Cardiac fibroblast (primary cell): ENCODE measurements at regions not wholly inside any gene's neighbourhood (a gene's known extent, or its start where the extent isn't known, plus 50 kb on each side); places are given as distances from the start of the nearest gene placed in this dataset.

ENCODE experiments used
- DNase-seq, 2 donors: peaks; one replicate each; pipeline versions ENCODE4 v3.0.0 to v3.0.0-alpha.2; 2010; ENCODE audit warnings: low read depth in 2 of 2
- H3K4me3 ChIP-seq, 2 donors: replicated peaks in 1 of 2; 1 replicate in 1 of 2; 2 replicates in 1 of 2; pipeline ENCODE4 v1.5.1; 2011; ENCODE audit warnings: low read depth in 2 of 2, low read length in 2 of 2, mild to moderate bottlenecking in 2 of 2, moderate library complexity in 1 of 2
- TF ChIP-seq, protein P1 (sequence below): IDR thresholded peaks from one replicate; pipeline ENCODE4 v1.5.1; 2011; ENCODE audit warnings: low read depth, mild to moderate bottlenecking, low read length, inconsistent platforms

DNA sequence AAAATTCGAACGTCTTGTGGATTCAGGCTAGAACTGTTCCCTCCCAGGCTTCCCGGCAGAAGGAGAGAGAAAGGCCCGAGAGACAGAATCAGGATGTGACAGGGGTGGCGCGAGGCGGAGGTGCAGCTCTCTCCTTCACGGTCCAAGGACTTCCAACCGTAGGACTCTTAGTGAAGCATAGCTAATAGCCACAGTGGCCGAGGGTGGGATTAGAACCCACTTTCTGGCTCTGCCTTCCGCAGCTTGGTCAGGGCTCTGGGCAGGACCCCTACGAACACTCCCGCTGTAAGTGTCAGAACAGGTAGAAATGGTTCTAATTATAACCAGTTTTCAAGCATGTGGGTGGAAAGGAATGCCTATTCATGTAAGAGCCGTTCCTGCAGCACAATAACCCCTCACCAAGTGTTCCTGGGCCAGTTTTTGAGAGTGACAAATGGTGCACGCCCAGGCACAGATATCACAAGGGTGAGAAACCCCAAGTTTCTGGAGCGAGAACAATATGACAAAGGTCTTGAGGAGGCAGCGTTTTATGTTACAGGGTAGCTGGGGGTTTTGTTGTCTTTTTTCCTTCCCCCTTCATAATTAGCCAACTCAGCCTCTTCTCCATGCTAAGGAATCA lies 86.4 kb downstream of the SYF2 start:
- TF ChIP-seq, protein P1, sequence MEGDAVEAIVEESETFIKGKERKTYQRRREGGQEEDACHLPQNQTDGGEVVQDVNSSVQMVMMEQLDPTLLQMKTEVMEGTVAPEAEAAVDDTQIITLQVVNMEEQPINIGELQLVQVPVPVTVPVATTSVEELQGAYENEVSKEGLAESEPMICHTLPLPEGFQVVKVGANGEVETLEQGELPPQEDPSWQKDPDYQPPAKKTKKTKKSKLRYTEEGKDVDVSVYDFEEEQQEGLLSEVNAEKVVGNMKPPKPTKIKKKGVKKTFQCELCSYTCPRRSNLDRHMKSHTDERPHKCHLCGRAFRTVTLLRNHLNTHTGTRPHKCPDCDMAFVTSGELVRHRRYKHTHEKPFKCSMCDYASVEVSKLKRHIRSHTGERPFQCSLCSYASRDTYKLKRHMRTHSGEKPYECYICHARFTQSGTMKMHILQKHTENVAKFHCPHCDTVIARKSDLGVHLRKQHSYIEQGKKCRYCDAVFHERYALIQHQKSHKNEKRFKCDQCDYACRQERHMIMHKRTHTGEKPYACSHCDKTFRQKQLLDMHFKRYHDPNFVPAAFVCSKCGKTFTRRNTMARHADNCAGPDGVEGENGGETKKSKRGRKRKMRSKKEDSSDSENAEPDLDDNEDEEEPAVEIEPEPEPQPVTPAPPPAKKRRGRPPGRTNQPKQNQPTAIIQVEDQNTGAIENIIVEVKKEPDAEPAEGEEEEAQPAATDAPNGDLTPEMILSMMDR: no peak
- no peak overlapping the region for H3K4me3 ChIP-seq
- no peak for DNase-seq

DNA sequence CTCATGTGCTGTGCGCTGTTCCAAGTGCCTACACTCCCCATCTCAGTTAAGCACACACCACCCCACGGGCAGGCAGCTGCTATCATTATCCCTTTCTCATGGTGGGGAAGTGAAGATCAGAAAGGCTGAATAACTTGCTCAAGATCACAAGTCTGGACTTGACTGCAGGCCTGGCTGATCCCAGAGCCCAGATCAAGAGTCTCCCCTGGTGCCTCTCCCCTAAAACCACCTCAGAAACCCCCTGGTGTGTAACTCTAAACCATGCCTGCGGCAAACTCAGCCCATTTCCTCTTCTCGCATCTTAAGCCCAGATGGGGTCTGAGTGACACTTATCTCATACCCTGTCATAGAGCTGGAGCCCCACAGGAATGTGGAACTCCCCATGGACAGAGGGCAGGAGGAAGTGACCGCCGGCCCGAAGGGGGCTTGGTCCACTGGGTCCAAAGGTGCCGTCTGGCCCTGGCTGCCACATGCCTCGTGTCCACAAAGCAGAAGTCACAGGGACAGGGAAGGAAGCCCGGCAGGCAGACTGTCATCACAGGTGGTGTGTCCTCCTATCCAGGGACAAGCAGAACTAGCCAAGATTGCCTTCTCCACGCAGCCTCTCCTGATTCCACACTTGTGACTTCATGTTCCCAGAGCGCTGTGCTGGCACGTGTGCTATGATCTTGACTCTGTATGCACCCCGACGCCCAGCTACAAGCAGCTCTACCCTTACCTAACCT lies 92.1 kb downstream of the SYF2 start:
- DNase-seq: no peak
- H3K4me3 ChIP-seq: no peak overlapping the region
- TF ChIP-seq, protein P1: no peak

DNA sequence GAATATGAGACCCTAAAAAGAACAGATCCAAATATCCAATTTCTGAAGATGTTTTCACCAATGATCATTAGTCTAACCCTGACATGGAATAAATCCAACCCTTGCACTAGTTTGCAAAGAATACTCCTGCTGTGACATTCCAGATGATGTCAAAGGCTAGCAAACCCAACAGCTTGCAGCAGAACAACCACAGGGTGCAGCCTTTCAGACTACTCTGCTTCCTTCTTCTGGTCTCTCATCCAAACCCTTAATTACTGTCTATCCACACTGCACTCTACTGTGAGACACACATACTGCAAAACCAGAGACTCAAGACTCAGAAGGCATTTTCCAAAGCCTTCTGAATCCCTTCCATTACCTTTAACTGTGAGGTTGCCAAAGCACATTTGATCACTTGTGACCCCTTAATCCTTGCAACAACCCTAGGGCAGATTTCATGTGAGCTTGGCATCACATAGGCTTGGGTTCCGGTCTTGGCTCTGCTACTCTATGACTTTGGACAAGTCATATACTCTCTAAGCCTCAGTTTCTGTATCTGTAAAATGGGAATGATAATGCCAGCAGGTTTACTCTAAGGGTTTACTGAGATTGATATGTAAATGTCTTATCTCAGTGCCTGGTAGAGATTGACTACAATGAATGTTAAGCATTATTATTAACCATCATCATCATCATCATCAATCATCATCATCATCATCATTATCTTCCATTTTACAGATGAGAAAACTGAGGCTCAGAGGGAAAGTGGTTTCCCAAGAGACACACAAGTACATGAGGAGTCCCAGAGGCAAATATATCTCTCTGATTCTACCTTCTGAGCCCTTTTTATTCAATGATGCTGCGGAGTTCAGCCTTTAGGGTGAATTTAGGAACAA lies 94.5 kb downstream of the SYF2 start:
- no peak overlapping the region for H3K4me3 ChIP-seq
- TF ChIP-seq, protein P1: no peak
- no peak for DNase-seq

DNA sequence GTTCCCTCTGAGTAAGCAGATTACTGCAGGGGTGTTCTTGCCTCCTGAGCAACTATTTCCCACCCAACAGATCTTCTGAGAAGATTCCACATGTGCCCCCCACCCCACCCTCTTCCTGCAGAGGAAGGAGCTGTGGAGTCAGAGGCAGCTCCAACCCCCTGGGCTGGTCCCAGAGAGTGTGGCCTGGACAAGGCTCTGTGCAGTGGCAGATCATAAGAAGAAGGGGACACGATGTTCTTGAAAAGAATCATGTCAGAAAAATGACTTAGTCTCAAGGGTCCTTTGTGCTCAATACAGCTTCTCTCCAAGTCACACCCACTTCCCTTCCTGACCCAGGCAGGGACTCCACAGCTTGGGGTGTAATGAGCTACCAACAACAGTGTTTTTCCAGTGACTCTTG lies 95.2 kb downstream of the SYF2 start:
- H3K4me3 ChIP-seq: no peak overlapping the region
- DNase-seq: no peak
- TF ChIP-seq, protein P1: no peak

DNA sequence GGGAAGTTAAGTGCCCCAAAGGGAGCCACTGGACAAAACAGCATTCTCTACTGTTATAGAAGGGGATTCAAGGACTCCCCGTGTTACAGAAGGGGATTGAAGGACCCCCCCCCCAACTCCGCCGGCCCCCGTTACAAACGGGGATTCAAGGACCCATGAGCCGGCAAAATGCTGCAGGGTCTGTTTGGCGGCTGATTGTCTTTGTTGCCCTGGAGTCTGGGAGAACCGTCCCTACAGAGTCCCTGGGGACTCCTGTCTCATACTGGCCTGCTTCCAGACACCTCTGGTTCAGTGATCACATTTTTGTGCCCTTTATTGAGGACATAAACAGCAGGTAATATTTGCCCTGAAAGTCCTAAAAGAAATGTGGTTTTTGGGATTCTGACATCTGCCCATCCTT lies 96.4 kb downstream of the SYF2 start:
- no peak overlapping the region for H3K4me3 ChIP-seq
- no peak for DNase-seq
- TF ChIP-seq, protein P1: no peak

DNA sequence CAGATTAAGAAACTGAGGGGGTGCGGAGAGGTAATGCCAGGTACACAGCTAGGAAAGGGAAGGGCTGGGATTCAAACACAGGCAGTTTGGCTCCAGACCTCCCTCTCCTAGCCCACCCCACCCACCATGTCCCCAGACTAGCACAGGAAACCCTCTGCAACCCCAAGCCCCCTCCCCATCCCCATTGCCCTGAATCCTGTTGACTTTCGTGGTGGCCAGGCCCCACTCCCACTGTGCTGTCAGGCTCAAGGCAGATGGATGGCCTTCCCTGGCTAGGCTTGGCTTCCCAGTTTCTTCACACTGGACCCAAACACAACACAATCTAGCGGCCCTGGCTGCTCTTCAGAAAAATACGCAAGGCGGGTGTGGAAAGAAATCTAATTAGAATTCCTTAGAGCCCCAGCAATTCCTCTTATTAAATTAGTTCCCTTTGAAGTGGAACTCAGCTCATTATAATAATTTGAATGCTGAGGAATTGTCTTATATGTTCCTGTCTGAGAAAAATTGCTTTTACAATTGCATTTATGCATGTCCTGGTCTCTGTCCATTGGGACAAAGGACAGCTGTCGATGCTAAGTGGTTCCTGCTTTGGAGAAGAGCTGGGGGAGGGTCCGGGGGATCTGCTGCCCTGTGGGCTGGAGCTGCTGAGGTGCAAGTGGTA lies 97.4 kb downstream of the SYF2 start:
- TF ChIP-seq, protein P1: no peak
- no peak overlapping the region for H3K4me3 ChIP-seq
- no peak for DNase-seq
